Heart left ventricle (tissue), 16 donors: ENCODE measurements at regions not wholly inside any gene's neighbourhood (a gene's known extent, or its start where the extent isn't known, plus 50 kb on each side); places are given as distances from the start of the nearest gene placed in this dataset.

Experiments
- ATAC-seq, 4 donors: fragments of 200-7000 bp; cut with Tn5 transposase; one replicate each; pipeline ENCODE4 v1.9.1; 2020 to 2022; ENCODE audit warnings: moderate library complexity in 4 of 4, mild to moderate bottlenecking in 3 of 4, moderate number of reproducible peaks in 1 of 4
- DNase-seq, 5 donors: peaks; one replicate each; pipeline ENCODE4 v3.0.0-alpha.2; 2020
- H3K27ac ChIP-seq, 12 donors: fragments of 200-600 bp; sonication (generic) in 4 of 12; one replicate each; pipeline versions ENCODE4 v1.5.0 to v1.8.0; 2016 to 2022; ENCODE audit warnings: mild to moderate bottlenecking in 2 of 12
- H3K27me3 ChIP-seq, 9 donors: fragments of 200-600 bp; sonication (generic) in 2 of 9; one replicate each; pipeline versions ENCODE4 v1.5.1 to v1.8.0; 2016 to 2022; ENCODE audit warnings: mild to moderate bottlenecking in 3 of 9
- H3K36me3 ChIP-seq, 9 donors: fragments of 200-600 bp; sonication (generic) in 2 of 9; one replicate each; pipeline versions ENCODE4 v1.5.0 to v1.8.0; 2018 to 2022; ENCODE audit warnings: mild to moderate bottlenecking in 2 of 9
- H3K4me1 ChIP-seq, 12 donors: fragments of 200-600 bp; sonication (generic) in 4 of 12; one replicate each; pipeline versions ENCODE4 v1.5.0 to v1.8.0; 2016 to 2022; ENCODE audit warnings: mild to moderate bottlenecking in 3 of 12
- H3K4me3 ChIP-seq, 12 donors: fragments of 200-600 bp; sonication (generic) in 4 of 12; one replicate each; pipeline versions ENCODE4 v1.5.0 to v1.8.0; 2017 to 2022; ENCODE audit warnings: mild to moderate bottlenecking in 9 of 12, moderate library complexity in 4 of 12
- H3K9me3 ChIP-seq, 12 donors: fragments of 200-600 bp; sonication (generic) in 4 of 12; one replicate each; pipeline versions ENCODE4 v1.5.0 to v1.8.0; 2016 to 2022; ENCODE audit warnings: mild to moderate bottlenecking in 1 of 12
- POLR2A ChIP-seq, 2 donors: fragments of 450-650 bp; IDR thresholded peaks; one replicate each; pipeline ENCODE4 v1.6.1; 2017; ENCODE audit warnings: antibody characterized with exemption in 2 of 2, mild to moderate bottlenecking in 2 of 2, moderate library complexity in 2 of 2
- WGBS, 4 donors: extraction: QIAGEN DNeasy Blood & Tissue Kit in 2 of 4; methylation state at CpG; one replicate each; pipeline versions ENCODE4 v1.1.5 to v1.1.7; 2013 to 2018; 5-methylcytosine and 5-hydroxymethylcytosine counted together
- intact Hi-C, 10 donors: fragments of 100-400 bp; cut with DNase I; formaldehyde crosslinking; loops; one replicate each; pipeline versions ENCODE4 v1.11.1 to v1.14.2; 2022
- TF ChIP-seq, protein P1 (sequence below), 12 donors: fragments of 200-600 bp; sonication (generic) in 4 of 12; IDR thresholded peaks; one replicate each; pipeline versions ENCODE4 v1.5.0 to v1.8.0; 2018 to 2022; ENCODE audit warnings: antibody characterized with exemption in 12 of 12, mild to moderate bottlenecking in 5 of 12
- donor health status: ischemic (EF 13 %, LVEDD 7.1; RV severe dilation, severe dysfunction).
- donor health status: healthy with polysubstance abuse.
- donor health status: DM: no; HTN: yes; CAD: no.
- donor health status: DM: no; HTN: no; CAD: no.
- donor health status: ischemic (EF 25% LVEDD 6.9; RV normal size, moderate dysfunction).
- donor health status: ischemic (EF 25% LVEDD 5.7; RV mildly dilated, moderate dysfunction).
- donor health status: healthy.
- donor health status: DM: yes; HTN: yes; CAD: no.
- donor health status: ischemic (EF 35%, LVEDD 5.7; RV mildly dilated, moderate dysfunction).
- donor health status: nonischemic (EF 11% LVEDD 7.7; RV severe dilation, severe dysfunction).
- donor health status: DM: yes; HTN: yes; CAD: no.
- donor health status: PGD.
- donor health status: ischemic (EF 29% LVEDD 5.4; RV normal size, mild dysfunction).
- donor health status: nonischemic (EF 23%, LVEDD 6.1; RV moderate dilation, normal function).

DNA sequence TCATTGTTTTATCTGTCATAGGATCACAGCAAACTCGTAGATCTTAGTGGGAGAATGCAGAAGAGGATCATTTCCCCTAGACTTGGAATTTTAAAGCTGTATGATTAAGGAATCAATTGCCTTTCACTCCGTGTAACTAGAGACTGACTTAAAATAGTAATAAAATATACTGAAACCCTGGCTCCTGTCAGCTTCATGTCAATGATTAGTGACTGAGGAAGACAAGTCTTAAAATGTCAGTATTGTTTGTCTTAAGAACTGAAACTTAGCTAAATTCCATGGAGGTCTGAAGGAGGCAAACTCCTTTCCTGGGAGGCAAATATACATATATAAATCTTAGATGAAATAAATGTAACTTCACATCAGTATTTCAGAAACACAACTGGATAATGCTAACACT, 1016.7 kb upstream of the PCDH10 start:
- DNase-seq (no peak), ATAC-seq (no peak)
- no peaks in the 10 kb centered on the region for H3K36me3 ChIP-seq
- H3K4me3 ChIP-seq: no peak overlapping the region
- no peak overlapping the region for H3K27ac ChIP-seq
- TF ChIP-seq, protein P1, sequence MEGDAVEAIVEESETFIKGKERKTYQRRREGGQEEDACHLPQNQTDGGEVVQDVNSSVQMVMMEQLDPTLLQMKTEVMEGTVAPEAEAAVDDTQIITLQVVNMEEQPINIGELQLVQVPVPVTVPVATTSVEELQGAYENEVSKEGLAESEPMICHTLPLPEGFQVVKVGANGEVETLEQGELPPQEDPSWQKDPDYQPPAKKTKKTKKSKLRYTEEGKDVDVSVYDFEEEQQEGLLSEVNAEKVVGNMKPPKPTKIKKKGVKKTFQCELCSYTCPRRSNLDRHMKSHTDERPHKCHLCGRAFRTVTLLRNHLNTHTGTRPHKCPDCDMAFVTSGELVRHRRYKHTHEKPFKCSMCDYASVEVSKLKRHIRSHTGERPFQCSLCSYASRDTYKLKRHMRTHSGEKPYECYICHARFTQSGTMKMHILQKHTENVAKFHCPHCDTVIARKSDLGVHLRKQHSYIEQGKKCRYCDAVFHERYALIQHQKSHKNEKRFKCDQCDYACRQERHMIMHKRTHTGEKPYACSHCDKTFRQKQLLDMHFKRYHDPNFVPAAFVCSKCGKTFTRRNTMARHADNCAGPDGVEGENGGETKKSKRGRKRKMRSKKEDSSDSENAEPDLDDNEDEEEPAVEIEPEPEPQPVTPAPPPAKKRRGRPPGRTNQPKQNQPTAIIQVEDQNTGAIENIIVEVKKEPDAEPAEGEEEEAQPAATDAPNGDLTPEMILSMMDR (IDR thresholded peaks at IDR 0.05): no peak
- TF ChIP-seq POLR2A (IDR thresholded peaks at IDR 0.05): no peak
- no peaks in the 10 kb centered on the region for H3K27me3 ChIP-seq
- peaks cover 0 to 9% (median 2%) of the 10 kb centered on the region in 12 donors for H3K9me3 ChIP-seq
- intact Hi-C loops: no loop called here
- no peaks in the 10 kb centered on the region for H3K4me1 ChIP-seq
- 51 to 64% (median 62%) methylated on average over 2 of the region's 2 CpGs for WGBS, 4 donors

DNA sequence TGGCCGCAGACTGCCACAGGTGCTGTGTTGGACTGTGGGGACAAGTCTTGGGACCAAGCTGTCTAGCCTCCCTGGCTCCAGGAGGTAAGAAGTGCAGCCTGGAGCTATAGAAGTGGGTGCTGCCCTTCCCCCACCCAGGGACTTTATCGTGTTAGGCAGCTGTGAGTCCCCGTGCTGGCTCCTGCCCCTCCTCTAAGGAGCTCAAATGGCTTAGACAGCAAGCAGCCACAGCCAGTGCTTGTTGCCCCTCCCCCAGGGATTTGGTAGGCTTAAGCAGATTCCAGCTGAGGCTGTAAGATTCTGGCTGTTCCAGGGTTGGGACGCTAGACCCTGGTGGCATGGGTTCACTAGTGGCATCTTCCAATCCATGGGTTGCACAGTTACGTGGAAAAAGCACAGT, 979.4 kb upstream of the PCDH10 start:
- H3K4me3 ChIP-seq: no peak overlapping the region
- no peak for DNase-seq
- intact Hi-C loops: no loop called here
- ATAC-seq: no peak
- H3K27ac ChIP-seq: no peak overlapping the region
- H3K36me3 ChIP-seq: no peaks in the 10 kb centered on the region
- H3K4me1 ChIP-seq: no peaks in the 10 kb centered on the region
- H3K9me3 ChIP-seq: peaks cover 0 to under 1% (median 0%) of the 10 kb centered on the region in 12 donors
- no peaks in the 10 kb centered on the region for H3K27me3 ChIP-seq
- WGBS, 4 donors: 82 to 91% (median 86%) methylated on average over 4 to 5 of the region's 5 CpGs
- no peak for TF ChIP-seq POLR2A (IDR thresholded peaks at IDR 0.05)
- TF ChIP-seq, protein P1 (IDR thresholded peaks at IDR 0.05): no peak

DNA sequence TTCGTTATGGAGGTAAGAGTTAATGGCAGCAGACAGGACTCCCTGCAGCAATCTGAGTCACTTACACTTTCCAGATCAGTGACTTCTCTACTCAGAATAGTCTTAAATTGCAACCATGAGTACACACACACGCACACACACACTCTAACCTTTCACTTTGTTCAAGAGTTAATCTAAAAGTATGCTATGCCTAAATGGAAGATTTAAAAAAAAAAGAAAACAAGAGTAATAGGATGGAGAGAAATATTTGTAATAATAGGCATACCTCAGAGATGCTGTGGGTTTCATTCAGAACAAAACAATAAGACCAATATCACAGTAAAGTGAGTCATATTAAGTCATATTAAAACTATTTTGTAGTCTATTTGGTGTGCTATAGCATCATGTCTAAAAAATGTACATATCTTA, 969.1 kb upstream of the PCDH10 start:
- TF ChIP-seq POLR2A (IDR thresholded peaks at IDR 0.05): no peak
- TF ChIP-seq, protein P1 (IDR thresholded peaks at IDR 0.05): no peak
- intact Hi-C loops: no loop called here
- no peaks in the 10 kb centered on the region for H3K36me3 ChIP-seq
- ATAC-seq: no peak
- WGBS, 4 donors: 65 to 81% (median 71%) methylated on average over 2 of the region's 2 CpGs
- H3K27ac ChIP-seq: no peak overlapping the region
- H3K9me3 ChIP-seq: peaks cover 0 to 16% (median 0%) of the 10 kb centered on the region in 12 donors
- H3K4me1 ChIP-seq: no peaks in the 10 kb centered on the region
- H3K4me3 ChIP-seq: no peak overlapping the region
- H3K27me3 ChIP-seq: no peaks in the 10 kb centered on the region
- DNase-seq: no peak

DNA sequence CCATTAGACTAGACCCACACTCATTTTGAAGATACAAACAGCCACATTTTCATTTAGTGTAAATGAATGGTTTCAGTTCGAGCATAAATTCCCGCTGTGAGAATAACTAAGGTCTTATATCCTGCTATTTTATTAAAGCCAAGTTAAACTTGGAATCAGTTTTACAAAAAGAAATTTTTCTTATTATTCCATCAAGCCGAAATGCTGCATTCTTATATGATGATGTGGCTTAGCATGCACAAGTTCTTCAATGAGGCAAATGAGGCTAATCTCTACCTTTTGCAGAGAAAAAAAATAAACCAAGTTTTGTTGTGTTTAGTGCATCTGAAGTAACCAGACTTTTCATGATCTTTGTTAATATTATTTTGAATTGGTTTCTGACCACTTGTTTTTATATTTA, 953.9 kb upstream of the PCDH10 start:
- Histone ChIP-seq H3K9me3 (peaks cover 0 to 2% (median 0%) of the 10 kb centered on the region in 12 donors), H3K27ac (no peak overlapping the region), H3K4me3 (no peak overlapping the region), H3K4me1 (no peaks in the 10 kb centered on the region), H3K27me3 (no peaks in the 10 kb centered on the region), H3K36me3 (no peaks in the 10 kb centered on the region)
- no peak for DNase-seq
- no peak for ATAC-seq
- no peak for TF ChIP-seq POLR2A (IDR thresholded peaks at IDR 0.05)
- TF ChIP-seq, protein P1 (IDR thresholded peaks at IDR 0.05): no peak
- intact Hi-C loops: no loop called here
- 67 to 79% (median 73%) methylated on average over 3 of the region's 3 CpGs for WGBS, 4 donors
